Keratinocyte (primary cell): ENCODE measurements at regions not wholly inside any gene's neighbourhood (a gene's known extent, or its start where the extent isn't known, plus 50 kb on each side); places are given as distances from the start of the nearest gene placed in this dataset.

Source experiments
- EZH2 ChIP-seq: IDR thresholded peaks from one replicate; pipeline ENCODE4 v1.6.1; 2012; ENCODE audit warnings: inconsistent platforms, mild to moderate bottlenecking, low read length, moderate library complexity
- TF ChIP-seq, protein P1 (sequence below), 3 experiments: IDR thresholded peaks in 1 of 3; conservative IDR thresholded peaks in 1 of 3; optimal IDR thresholded peaks in 1 of 3; 2 replicates in 2 of 3; 3 replicates in 1 of 3; pipeline versions ENCODE3 to v1.5.1; 2011; ENCODE audit warnings: low read length in 3 of 3, mild to moderate bottlenecking in 3 of 3, moderate library complexity in 2 of 3, control low read depth in 1 of 3, inconsistent platforms in 1 of 3; ENCODE audit not compliant: insufficient read depth in 2 of 3; ENCODE audit errors: extremely low read depth in 1 of 3

DNA sequence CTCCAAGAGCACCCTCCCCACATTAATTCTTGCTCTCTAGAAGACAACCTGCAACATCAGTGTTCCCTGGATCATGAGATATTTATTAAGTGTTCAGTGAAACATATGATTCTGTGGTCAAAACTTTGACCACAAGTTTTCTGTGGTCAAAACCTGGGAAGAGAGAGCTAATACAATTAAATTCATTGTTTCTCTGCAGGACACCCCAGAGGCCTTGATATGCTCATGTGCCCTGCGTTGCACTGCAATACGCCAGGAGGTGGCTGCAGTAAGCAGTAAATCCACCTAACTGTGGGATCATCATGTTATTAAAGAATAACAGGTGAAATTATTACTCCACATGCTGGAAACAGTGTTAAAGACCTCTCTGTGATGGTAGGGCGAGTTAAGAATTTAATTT, 109.3 kb upstream of the SPDL1 start:
- TF ChIP-seq, protein P1, sequence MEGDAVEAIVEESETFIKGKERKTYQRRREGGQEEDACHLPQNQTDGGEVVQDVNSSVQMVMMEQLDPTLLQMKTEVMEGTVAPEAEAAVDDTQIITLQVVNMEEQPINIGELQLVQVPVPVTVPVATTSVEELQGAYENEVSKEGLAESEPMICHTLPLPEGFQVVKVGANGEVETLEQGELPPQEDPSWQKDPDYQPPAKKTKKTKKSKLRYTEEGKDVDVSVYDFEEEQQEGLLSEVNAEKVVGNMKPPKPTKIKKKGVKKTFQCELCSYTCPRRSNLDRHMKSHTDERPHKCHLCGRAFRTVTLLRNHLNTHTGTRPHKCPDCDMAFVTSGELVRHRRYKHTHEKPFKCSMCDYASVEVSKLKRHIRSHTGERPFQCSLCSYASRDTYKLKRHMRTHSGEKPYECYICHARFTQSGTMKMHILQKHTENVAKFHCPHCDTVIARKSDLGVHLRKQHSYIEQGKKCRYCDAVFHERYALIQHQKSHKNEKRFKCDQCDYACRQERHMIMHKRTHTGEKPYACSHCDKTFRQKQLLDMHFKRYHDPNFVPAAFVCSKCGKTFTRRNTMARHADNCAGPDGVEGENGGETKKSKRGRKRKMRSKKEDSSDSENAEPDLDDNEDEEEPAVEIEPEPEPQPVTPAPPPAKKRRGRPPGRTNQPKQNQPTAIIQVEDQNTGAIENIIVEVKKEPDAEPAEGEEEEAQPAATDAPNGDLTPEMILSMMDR (optimal IDR thresholded peaks at IDR 0.05 in 1 of 3, IDR thresholded peaks at IDR 0.05 in 1 of 3, conservative IDR thresholded peaks at IDR 0.05 in 1 of 3; ENCODE audit: extremely low read depth in 1 of 3, insufficient read depth in 2 of 3, low read length in 3 of 3), result peak in 1 of 3 experiments; percentile 10
- no peak for TF ChIP-seq EZH2
